HS-5 (cell line): ENCODE measurements at regions not wholly inside any gene's neighbourhood (a gene's known extent, or its start where the extent isn't known, plus 50 kb on each side); places are given as distances from the start of the nearest gene placed in this dataset.

Experiments used
- DNase-seq: peaks from one replicate; pipeline ENCODE4 v3.0.0-alpha.2; 2012; ENCODE audit warnings: low read depth

- no peak for DNase-seq
Measured at GRCh38 chr14:25756876-25757275, 706.9 kb upstream of the STXBP6 start.

- no peak for DNase-seq
Measured at GRCh38 chr14:25753130-25753529, 703.2 kb upstream of the STXBP6 start.

GRCh38 chr14:25750436-25750835 is 700.5 kb upstream of the STXBP6 start:
- DNase-seq = no peak
